H9 (cell line): ENCODE measurements at regions not wholly inside any gene's neighbourhood (a gene's known extent, or its start where the extent isn't known, plus 50 kb on each side); places are given as distances from the start of the nearest gene placed in this dataset.

Experiments
- DNase-seq: peaks from one replicate; pipeline ENCODE4 v3.0.0-alpha.2; 2017
- H2AFZ ChIP-seq: one replicate; pipeline ENCODE4 v1.6.1; 2013; ENCODE audit warnings: mild to moderate bottlenecking, low read length, control low read depth, moderate library complexity
- H2AK5ac ChIP-seq: 2 replicates; pipeline ENCODE4 v1.6.1; 2013; ENCODE audit warnings: low read length, control low read depth, mixed read lengths; ENCODE audit not compliant: insufficient read length
- H2BK120ac ChIP-seq: one replicate; pipeline ENCODE4 v1.6.1; 2013; ENCODE audit warnings: low read depth, mild to moderate bottlenecking, low read length, control low read depth, inconsistent platforms; ENCODE audit not compliant: poor library complexity, severe bottlenecking
- H2BK12ac ChIP-seq: 2 replicates; pipeline ENCODE4 v1.6.1; 2013; ENCODE audit warnings: low read length, control low read depth, mixed read lengths, low read depth; ENCODE audit not compliant: insufficient read length
- H2BK15ac ChIP-seq: 2 replicates; pipeline ENCODE4 v1.6.1; 2013; ENCODE audit warnings: low read depth, low read length, control low read depth
- H2BK20ac ChIP-seq: one replicate; pipeline ENCODE4 v1.6.1; 2013; ENCODE audit warnings: low read depth, mild to moderate bottlenecking, low read length, control low read depth, inconsistent platforms; ENCODE audit not compliant: poor library complexity, severe bottlenecking
- H2BK5ac ChIP-seq: 2 replicates; pipeline ENCODE4 v1.6.1; 2013; ENCODE audit warnings: low read length, control low read depth, mixed read lengths; ENCODE audit not compliant: insufficient read length
- H3K14ac ChIP-seq: 2 replicates; pipeline ENCODE4 v1.6.1; 2013; ENCODE audit warnings: low read length, control low read depth; ENCODE audit not compliant: insufficient read depth
- H3K18ac ChIP-seq: 2 replicates; pipeline ENCODE4 v1.6.1; 2013; ENCODE audit warnings: low read depth, mild to moderate bottlenecking, mixed read lengths, low read length, control low read depth; ENCODE audit not compliant: insufficient read length
- H3K23ac ChIP-seq: 2 replicates; pipeline ENCODE4 v1.6.1; 2013; ENCODE audit warnings: low read length, control low read depth, mixed read lengths, low read depth; ENCODE audit not compliant: insufficient read length
- H3K23me2 ChIP-seq: 2 replicates; pipeline ENCODE4 v1.6.1; 2013; ENCODE audit warnings: low read depth, mild to moderate bottlenecking, mixed read lengths, low read length, control low read depth; ENCODE audit not compliant: insufficient read length, poor library complexity, severe bottlenecking
- H3K27ac ChIP-seq: 2 replicates; pipeline ENCODE4 v1.5.1; 2013; ENCODE audit warnings: low read length, control low read depth, mixed read lengths, low read depth; ENCODE audit not compliant: insufficient read length
- H3K27me3 ChIP-seq: 2 replicates; pipeline ENCODE4 v1.6.1; 2013; ENCODE audit warnings: low read length, control low read depth, inconsistent platforms; ENCODE audit not compliant: insufficient read depth
- H3K4ac ChIP-seq: 2 replicates; pipeline ENCODE4 v1.6.1; 2013; ENCODE audit warnings: low read depth, mild to moderate bottlenecking, control low read depth, inconsistent platforms, low read length, moderate library complexity
- H3K4me1 ChIP-seq: 2 replicates; pipeline ENCODE4 v1.6.1; 2013; ENCODE audit warnings: low read length, control low read depth, inconsistent platforms; ENCODE audit not compliant: insufficient read depth
- H3K4me2 ChIP-seq: 2 replicates; pipeline ENCODE4 v1.6.1; 2013; ENCODE audit warnings: low read length, control low read depth, mixed read lengths; ENCODE audit not compliant: insufficient read length, insufficient read depth
- H3K56ac ChIP-seq: 2 replicates; pipeline ENCODE4 v1.6.1; 2013; ENCODE audit warnings: low read depth, mild to moderate bottlenecking, mixed read lengths, low read length, control low read depth; ENCODE audit not compliant: insufficient read length
- H3K79me1 ChIP-seq: 2 replicates; pipeline ENCODE4 v1.6.1; 2013; ENCODE audit warnings: low read depth, mild to moderate bottlenecking, moderate library complexity, low read length, control low read depth, inconsistent platforms; ENCODE audit not compliant: insufficient read depth, poor library complexity, severe bottlenecking
- H3K79me2 ChIP-seq: 2 replicates; pipeline ENCODE4 v1.6.1; 2013; ENCODE audit warnings: low read length, control low read depth, inconsistent platforms; ENCODE audit not compliant: insufficient read depth
- H3K9ac ChIP-seq: 2 replicates; pipeline ENCODE4 v1.6.1; 2013; ENCODE audit warnings: low read length, control low read depth, mixed read lengths; ENCODE audit not compliant: insufficient read length; ENCODE audit errors: extremely low read depth
- H3K9me3 ChIP-seq: one replicate; pipeline ENCODE4 v1.6.1; 2013; ENCODE audit warnings: low read depth, low read length, inconsistent platforms; ENCODE audit not compliant: control insufficient read depth
- H3T11ph ChIP-seq: one replicate; pipeline ENCODE4 v1.6.1; 2013; ENCODE audit warnings: mild to moderate bottlenecking, low read length, control low read depth, inconsistent platforms
- H4K20me1 ChIP-seq: one replicate; pipeline ENCODE4 v1.6.1; 2013; ENCODE audit not compliant: control insufficient read depth, insufficient read length, insufficient read depth
- H4K5ac ChIP-seq: 2 replicates; pipeline ENCODE4 v1.6.1; 2013; ENCODE audit warnings: low read depth, mild to moderate bottlenecking, mixed read lengths, low read length, control low read depth; ENCODE audit not compliant: insufficient read length
- H4K8ac ChIP-seq: replicated peaks from 2 replicates; pipeline ENCODE4 v1.6.1; 2013; ENCODE audit warnings: low read length, control low read depth, mixed read lengths, low read depth; ENCODE audit not compliant: insufficient read length
- H4K91ac ChIP-seq: 2 replicates; pipeline ENCODE4 v1.6.1; 2013; ENCODE audit warnings: low read depth, mild to moderate bottlenecking, moderate library complexity, mixed read lengths, low read length, control low read depth; ENCODE audit not compliant: insufficient read length
- H3K27ac Mint-ChIP-seq, 3 experiments: 2 replicates in 2 of 3; 3 replicates in 1 of 3; pipeline ENCODE4 v1.8.0; 2020 to 2021; ENCODE audit warnings: mixed read lengths in 3 of 3, mild to moderate bottlenecking in 1 of 3, moderate library complexity in 1 of 3
- H3K27me3 Mint-ChIP-seq: 2 replicates; pipeline ENCODE4 v1.8.0; 2021; ENCODE audit warnings: low read depth, mild to moderate bottlenecking, moderate library complexity, mixed read lengths
- H3K36me3 Mint-ChIP-seq, 3 experiments: 2 replicates in 2 of 3; 3 replicates in 1 of 3; pipeline ENCODE4 v1.8.0; 2020 to 2021; ENCODE audit warnings: low read depth in 3 of 3, mixed read lengths in 3 of 3; ENCODE audit not compliant: insufficient read depth in 1 of 3
- H3K4me1 Mint-ChIP-seq, 2 experiments: 2 replicates each; pipeline ENCODE4 v1.8.0; 2020; ENCODE audit warnings: mixed read lengths in 2 of 2
- H3K4me3 Mint-ChIP-seq, 2 experiments: 2 replicates in 1 of 2; 3 replicates in 1 of 2; pipeline ENCODE4 v1.8.0; 2020 to 2021; ENCODE audit warnings: mild to moderate bottlenecking in 2 of 2, mixed read lengths in 2 of 2, moderate library complexity in 1 of 2
- H3K9me3 Mint-ChIP-seq, 2 experiments: 2 replicates in 1 of 2; 3 replicates in 1 of 2; pipeline ENCODE4 v1.8.0; 2020; ENCODE audit warnings: mild to moderate bottlenecking in 2 of 2, mixed read lengths in 2 of 2, moderate library complexity in 1 of 2
- CTCF ChIP-seq: fragments of 200-600 bp; sonication (generic); conservative IDR thresholded peaks from 3 replicates; pipeline ENCODE4 v1.8.0; 2021; ENCODE audit warnings: antibody characterized with exemption, mild to moderate bottlenecking
- WGBS: extraction: QIAGEN DNeasy Blood & Tissue Kit; methylation state at CpG from one replicate; pipeline ENCODE4 v1.1.7; 2013; ENCODE audit warnings: missing lambda C conversion rate, low lambda C conversion rate, mixed read lengths; ENCODE audit not compliant: insufficient read length; ENCODE audit errors: extremely low coverage; 5-methylcytosine and 5-hydroxymethylcytosine counted together

- H2BK5ac ChIP-seq: no peak overlapping the region
- no peak overlapping the region for H2AFZ ChIP-seq
- Mint-ChIP-seq H3K27me3 (peaks cover 5% of the 10 kb centered on the region; the same call in 1 of the 2 replicates), H3K36me3 (peaks cover 0 to 4% (median 0%) of the 10 kb centered on the region in 3 experiments; a peak in 1 of 7 replicates), H3K27ac (no peak overlapping the region), H3K9me3 (peaks cover 0 to 11% of the 10 kb centered on the region in 2 experiments; a peak in 3 of 5 replicates), H3K4me3 (no peak overlapping the region), H3K4me1 (no peaks in the 10 kb centered on the region)
- WGBS: no CpG with 5 or more reads among the region's 7 CpGs
- no peak for TF ChIP-seq CTCF
- no peak overlapping the region for H3K23ac ChIP-seq
- H2BK20ac ChIP-seq: no peak overlapping the region
- H2BK15ac ChIP-seq: no peak overlapping the region
- H3K14ac ChIP-seq: no peak overlapping the region; the same call in 1 of the 2 replicates
- no peaks in the 10 kb centered on the region for H3K9me3 ChIP-seq
- H3K79me2 ChIP-seq: no peaks in the 10 kb centered on the region
- no peaks in the 10 kb centered on the region for H3K27me3 ChIP-seq
- DNase-seq: no peak
- no peaks in the 10 kb centered on the region for H3K23me2 ChIP-seq
- H3T11ph ChIP-seq: no peak overlapping the region
- H4K20me1 ChIP-seq: no peaks in the 10 kb centered on the region
- H4K8ac ChIP-seq: no peak overlapping the region
- H3K9ac ChIP-seq: no peak overlapping the region
- H4K91ac ChIP-seq: no peak overlapping the region
- no peak overlapping the region for H3K4me2 ChIP-seq
- no peak overlapping the region for H2AK5ac ChIP-seq
- no peaks in the 10 kb centered on the region for H3K79me1 ChIP-seq
- no peak overlapping the region for H3K18ac ChIP-seq
- H3K27ac ChIP-seq: no peak overlapping the region
- no peak overlapping the region for H3K56ac ChIP-seq
- no peak overlapping the region for H4K5ac ChIP-seq
- no peak overlapping the region for H3K4ac ChIP-seq
- H2BK120ac ChIP-seq: no peak overlapping the region
- no peak overlapping the region for H2BK12ac ChIP-seq
- no peaks in the 10 kb centered on the region; the same call in 1 of the 2 replicates for H3K4me1 ChIP-seq
Measured at GRCh38 chr1:5009376-5010065, 355.1 kb downstream of the AJAP1 start.
